Erythroblast (primary cell): ENCODE measurements at regions not wholly inside any gene's neighbourhood (a gene's known extent, or its start where the extent isn't known, plus 50 kb on each side); places are given as distances from the start of the nearest gene placed in this dataset.

Source experiments
- GATA1 ChIP-seq: IDR thresholded peaks from 2 replicates; pipeline ENCODE4 v1.6.1; 2011; ENCODE audit warnings: low read depth, mild to moderate bottlenecking, control low read depth, low read length, moderate library complexity
- POLR2A ChIP-seq: IDR thresholded peaks from 2 replicates; pipeline ENCODE4 v1.6.1; 2011; ENCODE audit warnings: mild to moderate bottlenecking, low read length

DNA sequence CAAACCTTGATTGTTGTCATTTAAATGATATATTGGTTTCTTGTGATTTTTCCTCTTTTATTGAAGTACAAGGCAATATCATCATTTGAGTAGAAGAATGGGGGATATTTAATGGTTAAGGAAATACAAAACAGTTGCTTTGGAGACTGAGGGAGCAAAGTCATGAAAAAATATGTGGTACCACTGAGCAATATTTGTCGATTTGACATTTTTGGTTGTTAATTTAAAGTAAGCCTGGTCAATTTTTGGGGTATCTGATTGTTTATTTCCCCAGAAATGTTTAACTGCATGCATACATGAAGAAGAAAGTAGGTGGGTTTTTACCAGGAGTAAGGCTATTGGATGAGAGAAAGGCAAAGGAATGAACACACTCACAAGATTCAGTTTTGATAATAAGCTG lies 556.2 kb downstream of the TRAM1L1 start:
- TF ChIP-seq POLR2A: no peak
- TF ChIP-seq GATA1: no peak
